HG03175 (cell line): ENCODE measurements at regions not wholly inside any gene's neighbourhood (a gene's known extent, or its start where the extent isn't known, plus 50 kb on each side); places are given as distances from the start of the nearest gene placed in this dataset.
"Not testable (repeated sequence)": the region's sequence is repeated elsewhere in the genome, so short reads cannot be mapped to it uniquely, and the experiment has no call there.

Source experiments
- ATAC-seq: cut with Tn5 transposase; IDR thresholded peaks from one replicate; pipeline ENCODE4 v1.9.1; 2021; ENCODE audit warnings: mild to moderate bottlenecking, moderate library complexity; ENCODE audit not compliant: unreplicated experiment

DNA sequence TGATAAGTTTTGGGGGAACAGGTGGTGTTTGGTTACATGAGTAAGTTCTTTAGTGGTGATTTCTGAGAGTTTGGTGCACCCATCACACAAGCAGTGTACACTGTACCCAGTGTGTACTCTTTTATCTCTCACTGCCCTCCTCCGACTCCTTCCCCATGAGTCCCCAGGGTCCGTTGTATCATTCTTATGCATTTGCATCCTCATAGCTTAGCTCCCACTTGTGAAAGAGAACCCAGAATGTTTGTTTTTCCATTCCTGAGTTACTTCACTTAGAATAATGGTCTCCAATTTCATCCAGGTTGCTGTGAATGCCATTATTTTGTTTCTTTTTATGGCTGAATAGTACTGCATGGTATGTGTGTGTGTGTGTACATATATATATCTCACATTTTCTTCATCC lies 295.8 kb upstream of the GRAMD2B start:
- not testable (repeated sequence) for ATAC-seq

DNA sequence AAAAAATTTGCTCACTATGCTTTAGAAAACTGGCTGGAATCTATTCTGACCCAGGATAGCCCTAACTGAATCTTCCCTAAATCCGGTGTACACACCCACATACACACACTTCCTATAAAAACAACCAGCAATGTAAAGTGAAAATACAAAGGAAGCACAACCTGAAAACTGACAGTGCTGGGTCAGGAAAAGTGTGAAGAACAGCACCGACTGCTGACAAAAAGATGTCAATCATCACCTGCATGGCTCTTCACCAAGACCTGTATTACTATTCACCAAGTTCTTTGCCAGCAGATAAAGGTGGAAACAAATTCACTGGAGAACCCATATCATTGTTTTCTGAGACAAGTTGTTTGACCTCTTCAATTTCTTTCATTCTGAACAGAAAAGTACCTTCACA lies 293.8 kb upstream of the GRAMD2B start:
- ATAC-seq = no peak

DNA sequence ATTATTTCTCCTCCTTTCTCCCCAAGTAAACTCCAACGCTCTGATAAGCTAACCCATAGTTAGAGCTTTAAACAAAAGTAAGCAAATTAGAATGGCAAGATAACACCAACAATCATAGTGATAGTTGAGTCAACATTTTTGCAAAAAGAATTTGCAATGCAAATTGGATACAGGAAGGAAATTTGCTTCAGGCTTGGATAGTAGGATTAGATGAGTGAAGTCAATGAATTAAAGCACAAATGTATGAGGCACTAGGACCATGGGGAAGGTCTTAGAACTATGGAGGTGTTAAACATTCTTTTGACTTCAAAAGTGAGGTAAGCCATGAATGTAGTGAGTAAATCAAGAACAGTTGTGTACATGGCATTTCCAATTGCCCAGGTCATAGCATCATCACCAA lies 289.8 kb upstream of the GRAMD2B start:
- ATAC-seq = no peak

DNA sequence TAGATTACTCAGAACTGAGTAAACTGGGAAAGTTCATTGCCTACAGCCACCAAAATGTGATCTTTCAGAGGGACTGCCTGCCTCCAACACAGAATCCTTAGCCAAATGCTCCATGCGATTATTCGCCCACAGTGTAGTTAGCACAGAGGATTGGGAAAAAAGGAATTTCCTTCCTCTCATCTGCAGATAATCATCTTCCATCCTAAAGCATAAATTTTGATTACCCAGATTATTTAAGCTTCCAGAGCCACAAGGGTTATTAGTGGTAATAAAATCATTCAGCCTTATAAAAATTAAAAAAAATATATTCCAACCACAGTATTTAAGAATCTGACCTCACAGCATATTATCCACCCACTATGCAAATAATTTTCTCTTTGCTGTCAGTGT lies 285.3 kb upstream of the GRAMD2B start:
- ATAC-seq = no peak

DNA sequence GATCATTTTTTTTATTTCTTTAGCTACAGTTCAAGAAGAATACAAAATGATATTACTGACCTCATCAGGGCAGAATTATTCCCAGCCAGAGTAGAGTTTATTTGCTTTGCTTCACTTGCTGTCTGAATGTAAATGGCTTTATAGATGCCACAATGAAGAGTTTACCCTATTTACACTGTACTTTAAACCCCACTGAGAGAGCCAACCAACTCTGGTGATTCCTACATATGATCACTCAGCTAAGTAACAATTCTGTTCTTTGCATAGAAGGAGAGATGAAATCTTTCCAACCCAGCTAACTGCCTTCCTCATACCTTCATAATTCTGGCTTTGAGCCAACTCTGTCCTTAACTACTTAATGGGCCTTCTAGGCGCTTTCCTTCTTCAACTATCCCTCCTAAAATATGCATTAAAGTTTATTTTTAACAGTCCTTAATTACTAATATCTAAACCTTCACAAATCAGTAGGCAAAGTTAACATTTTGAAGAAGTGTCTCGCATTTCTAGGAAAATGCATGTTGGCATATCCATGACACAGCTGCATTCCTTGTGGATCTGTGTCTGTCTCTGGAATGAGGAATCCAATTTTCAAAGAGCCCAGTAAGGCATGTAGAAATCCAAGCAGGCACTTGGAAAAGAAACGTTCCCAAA lies 284.8 kb upstream of the GRAMD2B start:
- no peak for ATAC-seq

DNA sequence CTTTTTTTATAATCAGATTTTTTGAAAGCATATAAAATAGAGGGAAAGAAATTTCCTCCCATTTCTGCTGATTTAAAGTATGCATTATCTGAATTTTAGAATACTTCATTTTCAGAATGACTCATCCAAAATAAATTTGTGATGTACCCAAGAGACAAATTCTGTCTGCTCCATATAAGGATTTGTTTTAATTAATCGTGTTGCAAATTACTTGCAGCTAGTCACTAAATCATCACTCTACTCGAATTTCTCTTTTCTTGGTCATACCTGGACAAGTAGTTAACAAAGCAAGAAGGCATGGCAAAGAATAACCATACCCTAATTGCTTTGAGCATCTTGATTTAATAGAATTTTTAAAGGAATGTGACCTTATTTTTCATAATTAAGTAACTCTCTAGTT lies 284.1 kb upstream of the GRAMD2B start:
- no peak for ATAC-seq

DNA sequence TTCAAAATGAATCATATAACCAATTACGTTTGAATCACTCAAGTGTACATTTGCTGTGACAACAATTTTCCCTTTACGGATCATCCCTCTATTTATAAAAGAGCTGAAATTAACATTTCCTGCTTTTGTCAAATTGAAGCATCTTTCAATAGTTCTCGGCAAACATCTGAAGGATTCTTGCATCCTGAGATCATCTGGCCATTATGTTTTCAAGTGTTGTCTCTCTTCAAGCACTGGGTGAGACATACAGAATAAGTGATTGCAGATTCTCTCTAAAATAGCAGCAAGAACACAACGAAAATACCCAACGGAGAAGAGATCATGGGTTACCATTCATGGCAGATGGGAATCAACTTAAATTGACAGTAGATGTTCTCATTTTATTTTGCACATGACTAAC lies 283.4 kb upstream of the GRAMD2B start:
- no peak for ATAC-seq

DNA sequence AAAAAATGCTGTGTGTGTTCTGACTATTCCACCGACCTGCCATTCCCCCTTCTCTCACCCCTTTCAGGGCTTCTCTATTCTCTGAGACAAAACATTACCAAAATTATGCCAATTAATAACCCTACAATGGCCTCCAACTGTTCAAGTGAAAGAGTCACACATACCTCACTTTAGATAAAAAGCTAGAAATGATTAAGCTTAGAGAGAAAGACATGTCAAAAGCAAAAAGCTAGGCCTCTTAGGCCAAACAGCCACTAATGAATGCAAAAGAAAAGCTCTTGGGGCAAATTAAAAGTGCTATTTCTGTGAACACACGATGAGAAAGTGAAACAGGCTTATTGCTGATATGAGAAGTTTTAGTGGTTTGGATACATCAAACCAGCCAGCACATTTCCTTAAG lies 279.6 kb upstream of the GRAMD2B start:
- ATAC-seq = peak; percentile 48

DNA sequence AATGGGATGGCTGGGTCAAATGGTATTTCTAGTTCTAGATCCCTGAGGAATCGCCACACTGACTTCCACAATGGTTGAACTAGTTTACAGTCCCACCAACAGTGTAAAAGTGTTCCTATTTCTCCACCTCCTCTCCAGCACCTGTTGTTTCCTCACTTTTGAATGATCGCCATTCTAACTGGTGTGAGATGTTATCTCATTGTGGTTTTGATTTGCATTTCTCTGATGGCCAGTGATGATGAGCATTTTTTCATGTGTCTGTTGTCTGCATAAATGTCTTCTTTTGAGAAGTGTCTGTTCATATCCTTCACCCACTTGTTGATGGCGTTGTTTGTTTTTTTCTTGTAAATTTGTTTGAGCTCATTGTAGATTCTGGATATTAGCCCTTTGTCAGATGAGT lies 272.9 kb upstream of the GRAMD2B start:
- ATAC-seq = not testable (repeated sequence)

DNA sequence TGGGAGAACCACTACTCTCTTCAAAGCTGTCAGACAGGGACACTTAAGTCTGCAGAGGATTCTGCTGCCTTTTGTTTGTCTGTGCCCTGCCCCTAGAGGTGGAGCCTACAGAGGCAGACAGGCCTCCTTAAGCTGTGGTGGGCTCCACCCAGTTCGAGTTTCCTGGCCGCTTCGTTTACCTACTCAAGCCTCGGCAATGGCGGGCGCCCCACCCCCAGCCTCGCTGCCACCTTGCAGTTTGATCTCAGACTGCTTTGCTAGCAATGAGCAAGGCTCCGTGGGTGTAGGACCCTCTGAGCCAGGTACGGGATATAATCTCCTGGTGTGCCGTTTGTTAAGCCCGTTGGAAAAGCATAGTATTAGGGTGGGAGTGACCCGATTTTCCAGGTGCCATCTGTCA lies 267.9 kb upstream of the GRAMD2B start:
- ATAC-seq = not testable (repeated sequence)

DNA sequence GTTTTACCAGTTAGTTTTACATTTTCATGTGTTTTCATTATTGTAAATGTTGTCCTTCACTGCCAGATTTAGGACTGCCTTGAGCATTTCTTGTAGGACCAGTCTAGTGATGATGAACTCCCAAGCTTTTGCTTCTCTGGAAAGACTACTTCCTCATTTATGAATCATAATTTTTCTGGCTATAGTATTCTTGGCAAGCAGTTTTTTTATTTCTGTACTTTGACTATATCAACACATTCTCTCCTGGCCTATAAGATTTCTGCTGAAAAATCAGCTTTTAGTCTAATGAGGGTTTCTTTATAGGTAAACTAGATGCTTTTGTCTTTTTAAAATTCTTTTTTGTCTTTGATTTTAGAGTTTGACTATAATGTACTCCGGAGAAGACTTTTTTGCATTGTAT lies 256.8 kb upstream of the GRAMD2B start:
- no peak for ATAC-seq

DNA sequence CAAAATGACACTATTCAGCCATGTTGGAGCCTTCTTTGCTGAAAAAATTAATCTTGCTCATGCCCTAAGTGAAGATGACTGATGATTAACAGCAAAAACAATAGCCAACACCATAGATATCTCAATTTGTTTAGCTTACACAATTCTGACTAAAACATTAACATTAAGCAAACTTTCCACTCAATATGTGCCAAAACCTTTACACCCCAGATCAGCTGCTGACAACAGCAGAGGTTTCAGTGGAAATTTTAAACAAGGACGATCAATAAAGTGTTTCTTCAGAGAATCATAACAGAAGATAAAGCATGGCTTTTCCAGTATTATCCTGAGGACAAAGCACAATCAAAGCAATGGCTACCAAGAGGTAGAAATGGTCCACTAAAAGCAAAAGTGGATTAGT lies 254.4 kb upstream of the GRAMD2B start:
- no peak for ATAC-seq

DNA sequence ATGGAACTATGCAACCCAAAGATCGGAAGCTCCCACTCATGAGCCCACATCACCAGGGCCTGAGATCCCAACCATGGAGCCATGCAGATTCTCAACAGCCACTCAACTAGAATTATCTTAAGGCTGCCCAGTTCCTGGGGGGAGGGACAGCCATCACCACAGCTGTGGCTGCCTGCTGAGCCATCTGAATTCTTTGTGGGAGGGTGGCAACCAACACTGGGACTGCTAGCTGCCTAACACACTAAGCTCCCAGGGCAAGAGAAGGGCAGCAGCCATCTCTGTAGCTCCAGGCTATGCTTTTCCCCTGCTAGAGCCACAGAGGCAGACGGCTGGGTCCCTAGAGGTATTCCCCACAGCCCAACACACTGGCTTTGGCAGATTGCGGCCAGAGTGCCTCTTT lies 251.3 kb upstream of the GRAMD2B start:
- no peak for ATAC-seq

DNA sequence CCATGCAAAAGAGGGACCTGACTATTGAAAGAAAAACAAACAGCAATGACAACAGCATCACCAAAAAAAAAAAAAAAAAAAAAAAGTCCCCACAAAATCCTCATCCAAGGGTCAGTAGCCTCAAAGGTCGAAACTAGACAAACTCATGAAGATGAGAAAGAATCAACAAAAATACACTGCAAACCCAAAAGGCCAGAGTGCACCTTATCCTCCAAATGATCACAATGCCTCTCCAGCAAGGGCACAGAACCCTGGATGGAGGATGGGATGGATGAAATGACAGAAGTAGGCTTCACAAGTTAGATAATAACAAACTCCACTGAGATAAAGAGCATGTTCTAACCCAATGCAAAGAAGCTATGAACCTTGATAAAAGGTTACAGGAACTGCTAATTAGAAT lies 250.4 kb upstream of the GRAMD2B start:
- ATAC-seq = no peak

DNA sequence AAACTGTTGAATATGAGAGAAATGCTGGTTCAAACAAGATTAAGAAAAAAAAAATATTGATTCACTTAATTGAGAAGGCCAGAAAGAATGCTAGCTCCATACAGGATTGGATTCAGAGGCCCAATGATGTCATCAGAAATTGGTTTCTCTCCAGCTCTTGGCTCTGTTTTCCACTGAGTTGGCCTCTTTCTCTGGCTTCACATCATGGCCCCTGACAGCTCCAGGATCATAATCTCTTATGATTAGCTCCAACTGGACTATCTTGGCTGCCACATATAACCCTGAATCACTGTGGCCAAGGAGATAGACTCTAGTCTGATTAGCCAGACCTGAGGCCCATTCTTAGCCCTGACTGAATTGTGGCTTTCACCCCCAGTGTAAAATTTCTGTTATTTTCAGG lies 244.7 kb upstream of the GRAMD2B start:
- no peak for ATAC-seq

DNA sequence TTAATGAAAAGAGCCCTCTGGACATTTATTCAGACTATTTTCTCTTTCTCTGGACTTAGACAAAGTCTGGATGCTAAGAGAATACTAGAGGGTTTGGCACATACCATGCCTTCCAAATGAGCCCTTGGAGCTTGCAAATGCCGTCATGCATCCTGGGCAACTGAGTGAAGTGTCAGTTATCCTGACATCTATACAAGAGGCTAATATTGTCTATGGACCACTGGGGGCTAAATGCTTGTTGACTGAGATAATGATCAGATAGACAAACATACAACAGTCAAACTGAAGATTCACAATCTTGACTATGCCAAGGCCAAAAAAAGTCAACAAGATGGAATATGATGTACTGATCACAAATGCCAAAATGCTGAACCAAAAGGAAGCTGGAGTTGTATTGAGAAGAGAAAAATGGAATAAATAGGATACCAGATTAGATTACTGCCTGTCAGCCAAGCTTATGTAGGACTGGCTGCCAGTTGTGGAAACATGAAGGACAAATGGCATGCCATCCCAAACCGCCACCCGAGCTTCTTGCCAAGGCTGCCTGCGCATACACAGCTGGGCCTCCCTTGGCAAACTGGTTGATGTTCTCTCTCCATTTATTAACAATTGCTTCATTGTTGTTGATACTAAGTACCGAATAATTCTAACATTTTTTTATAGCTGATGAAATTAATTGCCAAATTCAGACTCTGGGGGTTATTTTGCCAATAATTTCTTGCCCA lies 240.1 kb upstream of the GRAMD2B start:
- ATAC-seq = no peak

DNA sequence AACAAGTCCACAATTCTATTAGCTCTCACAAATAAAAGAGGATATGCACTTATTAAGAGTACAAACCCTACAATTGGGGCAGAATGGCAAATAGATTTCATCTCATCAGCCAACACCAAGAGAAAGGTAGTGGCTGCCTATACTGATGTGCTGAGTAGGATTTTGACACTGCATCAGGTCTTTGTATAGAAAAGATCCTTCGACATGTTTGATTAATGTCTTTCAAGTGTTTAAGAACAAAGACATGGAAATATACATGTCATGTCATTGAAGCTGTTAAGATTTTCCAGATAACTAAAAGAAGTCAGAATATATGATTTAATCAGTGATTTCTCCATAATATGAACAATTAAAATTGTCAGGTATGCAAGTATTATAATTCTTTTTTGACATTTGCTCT lies 238.7 kb upstream of the GRAMD2B start:
- ATAC-seq = no peak

DNA sequence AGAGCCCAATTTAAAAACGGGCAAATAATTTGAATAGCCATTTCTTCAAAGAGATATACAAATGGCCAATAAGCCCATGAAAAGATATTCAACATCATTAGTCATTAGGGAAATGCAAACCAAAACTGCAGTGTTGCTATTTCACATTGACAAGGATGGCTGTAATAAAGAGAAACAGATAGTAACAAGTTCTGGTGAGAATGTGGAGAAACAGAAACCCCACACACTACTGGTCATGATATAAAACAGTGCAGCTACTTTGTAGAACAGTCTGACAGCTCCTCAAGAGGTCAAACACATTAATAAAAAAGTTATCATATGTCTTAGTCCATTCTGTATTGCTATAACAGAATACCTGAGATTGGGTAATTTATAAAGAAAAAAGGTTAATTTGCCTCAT lies 237.0 kb upstream of the GRAMD2B start:
- ATAC-seq = peak; percentile 46

DNA sequence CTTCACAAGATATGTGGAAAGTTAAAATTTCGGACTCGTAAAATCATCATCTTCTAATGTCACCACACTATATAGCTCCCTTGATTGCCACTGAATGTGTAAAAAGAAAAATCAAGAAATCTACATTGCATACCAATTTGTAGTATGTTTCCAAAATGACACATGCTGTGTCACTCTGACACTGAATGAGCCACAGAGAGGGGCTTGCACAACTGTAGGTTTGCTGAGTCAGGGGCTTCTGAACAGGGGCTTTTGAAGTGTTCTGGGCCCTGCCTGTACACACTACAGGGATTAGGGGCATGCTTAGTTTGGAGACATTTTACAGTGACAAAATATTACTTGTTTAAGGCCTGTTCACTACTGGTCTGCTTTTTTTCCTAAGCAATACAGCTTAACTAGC lies 234.4 kb upstream of the GRAMD2B start:
- no peak for ATAC-seq

DNA sequence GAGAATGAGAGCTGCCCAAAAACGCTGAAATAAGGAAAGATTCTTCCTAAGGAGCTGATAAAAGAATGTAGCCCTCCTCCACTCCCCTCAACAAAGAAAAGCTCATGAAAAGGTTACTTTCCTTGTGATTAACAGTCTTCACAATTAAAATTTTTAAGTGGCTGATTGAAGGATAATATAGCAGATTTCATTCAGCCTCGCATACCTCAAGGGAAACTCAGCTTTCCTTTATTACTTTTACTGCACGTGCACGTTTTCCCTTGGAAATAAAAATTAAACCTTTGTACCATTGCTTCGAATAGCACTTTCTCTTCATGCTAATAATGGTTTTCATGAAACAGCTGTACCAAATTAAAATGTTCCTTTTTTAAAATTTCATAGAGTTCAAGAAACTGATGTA lies 234.0 kb upstream of the GRAMD2B start:
- ATAC-seq = no peak

DNA sequence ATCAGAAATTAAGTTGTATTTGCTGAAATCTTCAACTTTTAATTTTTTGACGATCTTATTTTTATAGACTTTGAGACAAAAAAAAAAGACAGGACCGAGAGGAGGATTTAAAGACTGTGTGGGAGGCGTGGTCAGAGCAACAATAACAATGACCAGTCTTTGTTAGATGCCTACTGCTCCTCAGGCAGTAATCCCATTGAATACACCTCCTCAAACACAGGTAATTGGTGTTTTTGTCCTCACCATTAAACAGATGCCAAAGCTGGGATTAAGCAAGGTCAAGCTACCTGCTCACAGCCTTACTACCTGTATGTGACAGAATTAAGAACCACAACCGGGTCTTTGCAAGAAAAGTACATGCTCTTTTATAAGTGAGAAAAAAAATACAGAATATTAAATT lies 233.3 kb upstream of the GRAMD2B start:
- no peak for ATAC-seq

DNA sequence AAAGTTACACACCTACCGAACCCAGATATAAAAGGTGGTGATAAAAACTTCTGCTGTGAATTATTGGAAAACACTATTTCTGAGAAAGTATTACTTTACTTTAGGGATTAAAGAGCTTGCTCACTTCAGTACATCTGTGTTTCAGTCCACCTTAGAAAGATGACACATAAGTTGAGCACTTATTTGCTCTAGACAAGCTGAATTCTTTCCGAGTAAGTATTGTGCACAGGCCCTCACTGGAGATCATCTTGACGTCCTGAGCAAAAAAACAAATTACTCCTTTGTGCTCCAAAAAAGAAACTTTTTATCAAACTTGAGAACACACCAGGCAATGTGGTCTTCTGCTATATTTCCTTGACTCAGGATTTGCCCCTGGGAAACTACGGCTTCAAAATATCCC lies 231.0 kb upstream of the GRAMD2B start:
- no peak for ATAC-seq
